ENCODE measurements at regions not wholly inside any gene's neighbourhood (a gene's known extent, or its start where the extent isn't known, plus 50 kb on each side); places are given as distances from the start of the nearest gene placed in this dataset.

DNA sequence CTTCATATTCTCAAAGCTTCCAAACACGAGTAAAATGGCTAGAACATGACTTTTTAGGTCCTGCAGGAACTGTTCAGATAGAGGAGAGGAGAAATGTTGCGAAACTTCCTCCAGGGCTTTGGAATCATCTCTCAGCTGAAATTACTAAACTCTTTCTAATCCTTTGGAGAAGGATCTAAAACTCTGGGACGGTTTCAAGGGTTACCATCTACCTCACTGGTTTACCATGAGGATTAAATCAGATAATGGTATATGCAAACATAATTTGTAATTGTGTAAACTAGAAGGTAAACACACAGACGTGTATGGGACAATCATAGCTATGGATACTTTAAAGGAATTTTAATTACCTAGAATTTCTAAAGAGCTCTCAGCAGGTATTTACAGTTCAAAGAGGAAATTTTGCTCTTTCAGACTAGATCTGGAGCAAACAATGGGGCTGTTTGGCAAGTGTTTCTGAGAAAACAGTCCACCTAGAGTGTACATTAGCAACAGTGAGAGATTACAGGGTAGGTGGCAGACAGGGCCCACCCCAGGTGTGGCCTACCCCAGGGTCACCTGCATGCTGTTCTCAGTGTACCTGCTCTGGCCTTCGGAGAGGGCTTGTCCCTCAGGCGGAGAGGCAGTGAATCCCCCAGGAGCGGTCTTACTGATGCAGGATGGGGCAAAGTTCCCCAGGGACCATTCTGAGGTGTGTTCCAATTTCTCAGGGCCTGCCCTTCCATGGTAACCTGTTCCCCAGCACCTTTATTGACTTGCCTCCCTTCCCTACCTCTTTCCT, 124.7 kb upstream of the MAX start:
- Histone ChIP-seq H3K27me3 (no peaks in the 10 kb centered on the region), H3K4me1 (peaks cover 0 to 21% of the 10 kb centered on the region in 2 donors), H3K4me3 (no peak overlapping the region), H3K36me3 (no peaks in the 10 kb centered on the region), H3K27ac (no peak overlapping the region), H3K9me3 (no peaks in the 10 kb centered on the region)
- TF ChIP-seq CTCF (IDR thresholded peaks at IDR 0.05), result no peak
- no peak for DNase-seq (ENCODE audit: low spot score)

GRCh38 chr14:65228436-65228835, 126.1 kb upstream of the MAX start:
- Histone ChIP-seq H3K9me3 (no peaks in the 10 kb centered on the region), H3K27me3 (no peaks in the 10 kb centered on the region), H3K27ac (no peak overlapping the region), H3K4me1 (peaks cover 0 to 21% of the 10 kb centered on the region in 2 donors), H3K36me3 (no peaks in the 10 kb centered on the region), H3K4me3 (no peak overlapping the region)
- no peak for TF ChIP-seq CTCF (IDR thresholded peaks at IDR 0.05)
- DNase-seq (ENCODE audit: low spot score), result no peak

- H3K36me3 ChIP-seq, result no peaks in the 10 kb centered on the region
- H3K4me3 ChIP-seq, result peak overlapping the region; percentile 22 to 47
- no peak for DNase-seq (ENCODE audit: low spot score)
- H3K9me3 ChIP-seq, result no peaks in the 10 kb centered on the region
- H3K27ac ChIP-seq, result peak overlapping the region; percentile 81 to 83
- H3K4me1 ChIP-seq, result peaks cover 0 to 21% of the 10 kb centered on the region in 2 donors
- H3K27me3 ChIP-seq, result no peaks in the 10 kb centered on the region
- no peak for TF ChIP-seq CTCF (IDR thresholded peaks at IDR 0.05)
Observed at GRCh38 chr14:65228956-65229747, 126.8 kb upstream of the MAX start.

DNA sequence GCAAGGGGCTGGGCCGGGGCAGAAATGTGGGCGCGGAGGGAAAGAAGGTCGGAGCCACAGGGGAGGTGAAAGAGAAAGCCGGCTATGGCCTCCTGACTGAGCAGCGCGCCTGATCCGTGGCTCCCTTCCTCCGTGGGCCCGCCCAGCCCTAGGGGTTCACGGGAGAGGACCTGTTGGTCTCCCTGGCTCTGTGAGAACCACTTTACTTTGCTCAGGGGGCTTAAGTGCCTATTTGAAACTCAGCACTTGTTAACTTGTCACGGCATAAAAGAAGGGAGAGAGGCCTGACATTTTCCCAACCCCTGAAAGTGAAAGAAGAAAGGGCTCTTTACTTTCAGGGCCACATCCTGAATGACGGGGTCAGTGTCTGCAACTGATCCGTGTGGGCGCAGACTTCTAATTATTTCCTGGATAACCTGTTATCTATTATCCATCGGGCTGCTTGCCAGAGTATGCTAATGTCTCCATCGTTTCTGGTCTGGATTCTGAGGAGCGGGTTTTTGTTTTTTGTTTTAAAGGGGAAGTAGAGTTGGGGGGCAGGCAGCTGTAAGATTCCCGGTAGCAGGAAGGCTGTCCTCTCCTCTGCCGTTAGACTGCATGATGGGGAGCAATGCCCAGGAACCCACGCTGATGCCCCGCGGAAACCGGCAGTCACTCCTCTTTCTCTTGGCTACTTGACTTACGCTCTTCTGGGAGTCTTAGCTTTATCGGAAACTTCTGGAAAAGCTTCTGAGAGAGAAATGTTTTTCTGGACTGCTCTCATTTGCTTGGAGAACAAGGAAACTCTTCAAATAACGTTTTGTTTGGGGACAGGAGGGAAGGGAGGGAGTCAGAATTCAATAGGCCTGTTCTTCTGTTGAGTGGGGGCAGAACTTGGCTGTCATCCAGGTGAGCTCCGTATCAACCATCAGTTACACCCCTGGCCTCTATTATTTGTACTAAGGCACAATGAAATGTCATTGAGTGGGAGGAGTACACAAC, 127.7 kb upstream of the MAX start:
- Histone ChIP-seq H3K27ac (peak overlapping the region; percentile 81 to 83), H3K4me1 (peaks cover 0 to 21% of the 10 kb centered on the region in 2 donors), H3K27me3 (no peaks in the 10 kb centered on the region), H3K9me3 (no peaks in the 10 kb centered on the region), H3K36me3 (no peaks in the 10 kb centered on the region), H3K4me3 (peak overlapping the region; percentile 22 to 47)
- no peak for TF ChIP-seq CTCF (IDR thresholded peaks at IDR 0.05)
- peak; percentile 72 for DNase-seq (ENCODE audit: low spot score)

- Histone ChIP-seq H3K9me3 (no peaks in the 10 kb centered on the region), H3K36me3 (no peaks in the 10 kb centered on the region), H3K4me3 (no peak overlapping the region), H3K4me1 (peaks cover 0 to 21% of the 10 kb centered on the region in 2 donors), H3K27ac (peak overlapping the region in 1 of 2 donors; percentile 81), H3K27me3 (no peaks in the 10 kb centered on the region)
- TF ChIP-seq CTCF (IDR thresholded peaks at IDR 0.05), result no peak
- no peak for DNase-seq (ENCODE audit: low spot score)
Observed at GRCh38 chr14:65231286-65231980, 129.1 kb upstream of the MAX start.
